CD4-positive, alpha-beta memory T cell (primary cell): ENCODE measurements at regions not wholly inside any gene's neighbourhood (a gene's known extent, or its start where the extent isn't known, plus 50 kb on each side); places are given as distances from the start of the nearest gene placed in this dataset.
"Not testable (repeated sequence)": the region's sequence is repeated elsewhere in the genome, so short reads cannot be mapped to it uniquely, and the experiment has no call there.

Experiments
- CTCF ChIA-PET: fragments of 350-600 bp; sonication (Branson Sonifier 250); formaldehyde crosslinking; loops from one replicate; lab custom pipeline; 2021; ENCODE audit warnings: inconsistent platforms; ENCODE audit not compliant: partially characterized antibody; lab: Charles Lee
- POLR2A ChIA-PET: fragments of 350-600 bp; sonication (Branson Sonifier 250); formaldehyde crosslinking; loops from one replicate; lab custom pipeline; 2021; ENCODE audit not compliant: partially characterized antibody; lab: Charles Lee
- DNase-seq, 5 donors: peaks; one replicate each; pipeline versions ENCODE4 v3.0.0 to v3.0.0-alpha.2; 2020 to 2022; ENCODE audit warnings: mixed read lengths in 1 of 5
- H3K27ac ChIP-seq: one replicate; pipeline ENCODE4 v1.7.0; 2013; ENCODE audit warnings: low read depth, low read length
- H3K27me3 ChIP-seq: 2 replicates; pipeline ENCODE4 v1.7.0; 2013; ENCODE audit warnings: mild to moderate bottlenecking, low read length, moderate library complexity; ENCODE audit not compliant: insufficient read depth
- H3K36me3 ChIP-seq: 2 replicates; pipeline ENCODE4 v1.7.0; 2013; ENCODE audit warnings: mild to moderate bottlenecking, low read length, moderate library complexity; ENCODE audit not compliant: insufficient read depth
- H3K4me1 ChIP-seq: 2 replicates; pipeline ENCODE4 v1.7.0; 2013; ENCODE audit warnings: mild to moderate bottlenecking, low read length, moderate library complexity; ENCODE audit not compliant: insufficient read depth
- H3K4me3 ChIP-seq, 2 donors: one replicate each; pipeline ENCODE4 v1.7.0; 2013; ENCODE audit warnings: low read length in 2 of 2, mild to moderate bottlenecking in 1 of 2
- H3K9me3 ChIP-seq, 2 donors: one replicate each; pipeline ENCODE4 v1.7.0; 2013; ENCODE audit warnings: low read length in 2 of 2, control low read depth in 1 of 2; ENCODE audit not compliant: control insufficient read depth in 1 of 2
- H3K27ac Mint-ChIP-seq, 7 donors: one replicate each; pipeline ENCODE4 v1.8.0; 2020 to 2021; ENCODE audit warnings: mixed read lengths in 7 of 7, mild to moderate bottlenecking in 6 of 7, inconsistent platforms in 3 of 7, moderate library complexity in 3 of 7
- H3K27me3 Mint-ChIP-seq, 2 donors: one replicate each; pipeline ENCODE4 v1.8.0; 2020 to 2021; ENCODE audit warnings: mixed read lengths in 2 of 2
- H3K36me3 Mint-ChIP-seq, 2 donors: one replicate each; pipeline ENCODE4 v1.8.0; 2020 to 2021; ENCODE audit warnings: mixed read lengths in 2 of 2, inconsistent platforms in 1 of 2, mild to moderate bottlenecking in 1 of 2
- H3K4me1 Mint-ChIP-seq, 4 donors: one replicate each; pipeline ENCODE4 v1.8.0; 2020 to 2021; ENCODE audit warnings: mixed read lengths in 4 of 4, mild to moderate bottlenecking in 1 of 4
- H3K4me3 Mint-ChIP-seq, 8 donors: one replicate each; pipeline ENCODE4 v1.8.0; 2020 to 2021; ENCODE audit warnings: mixed read lengths in 8 of 8, mild to moderate bottlenecking in 7 of 8, moderate library complexity in 6 of 8, inconsistent platforms in 3 of 8
- H3K9me3 Mint-ChIP-seq, 8 donors: one replicate each; pipeline ENCODE4 v1.8.0; 2020 to 2021; ENCODE audit warnings: mixed read lengths in 8 of 8, mild to moderate bottlenecking in 5 of 8, inconsistent platforms in 3 of 8, moderate library complexity in 1 of 8
- intact Hi-C: fragments of 100-400 bp; cut with micrococcal nuclease; formaldehyde crosslinking; loops from one replicate; pipeline ENCODE4 v1.15.1; 2023

- POLR2A ChIA-PET: no interaction called here
- intact Hi-C loops: no loop called here
- H3K4me3 Mint-ChIP-seq: no peak overlapping the region
- no peaks in the 10 kb centered on the region for H3K4me1 ChIP-seq
- H3K9me3 Mint-ChIP-seq: peaks cover 0 to 7% (median 3%) of the 10 kb centered on the region in 8 donors
- H3K36me3 Mint-ChIP-seq: no peaks in the 10 kb centered on the region
- no peaks in the 10 kb centered on the region for H3K36me3 ChIP-seq
- no peaks in the 10 kb centered on the region for H3K4me1 Mint-ChIP-seq
- H3K27me3 Mint-ChIP-seq: no peaks in the 10 kb centered on the region
- no peaks in the 10 kb centered on the region for H3K27me3 ChIP-seq
- no peaks in the 10 kb centered on the region for H3K9me3 ChIP-seq
- no peak overlapping the region for H3K4me3 ChIP-seq
- H3K27ac ChIP-seq: no peak overlapping the region
- DNase-seq: no peak
- H3K27ac Mint-ChIP-seq: no peak overlapping the region
- CTCF ChIA-PET: no interaction called here
Observed at GRCh38 chr9:102642651-102643050, 352.5 kb upstream of the CYLC2 start.

GRCh38 chr9:102631559-102631958 is 363.6 kb upstream of the CYLC2 start:
- Histone ChIP-seq H3K4me3 (no peak overlapping the region), H3K27me3 (no peaks in the 10 kb centered on the region), H3K27ac (no peak overlapping the region), H3K9me3 (no peaks in the 10 kb centered on the region), H3K36me3 (no peaks in the 10 kb centered on the region), H3K4me1 (no peaks in the 10 kb centered on the region)
- Mint-ChIP-seq H3K4me3 (no peak overlapping the region), H3K36me3 (no peaks in the 10 kb centered on the region), H3K27ac (no peak overlapping the region), H3K27me3 (no peaks in the 10 kb centered on the region), H3K4me1 (no peaks in the 10 kb centered on the region), H3K9me3 (peaks cover 0 to 12% (median 6%) of the 10 kb centered on the region in 8 donors)
- CTCF ChIA-PET: no interaction called here
- intact Hi-C loops: loop anchor here (10.0 kb wide), 1 partner anchor 63 kb away; no protein-coding TSS in a partner anchor
- no peak for DNase-seq
- POLR2A ChIA-PET: no interaction called here

- H3K27me3 ChIP-seq: no peaks in the 10 kb centered on the region
- intact Hi-C loops: no loop called here
- Mint-ChIP-seq H3K4me1 (no peaks in the 10 kb centered on the region), H3K27me3 (no peaks in the 10 kb centered on the region), H3K27ac (no peak overlapping the region), H3K9me3 (peaks cover 0 to 21% (median 9%) of the 10 kb centered on the region in 8 donors), H3K36me3 (no peaks in the 10 kb centered on the region), H3K4me3 (no peak overlapping the region)
- no peak overlapping the region for H3K27ac ChIP-seq
- CTCF ChIA-PET: no interaction called here
- DNase-seq: no peak
- no peak overlapping the region for H3K4me3 ChIP-seq
- POLR2A ChIA-PET: no interaction called here
- H3K9me3 ChIP-seq: no peaks in the 10 kb centered on the region
- no peaks in the 10 kb centered on the region for H3K36me3 ChIP-seq
- no peaks in the 10 kb centered on the region for H3K4me1 ChIP-seq
Observed at GRCh38 chr9:102609461-102609860, 385.7 kb upstream of the CYLC2 start.

- H3K27ac Mint-ChIP-seq, H3K27me3 ChIP-seq, H3K27ac ChIP-seq, H3K4me1 Mint-ChIP-seq, CTCF ChIA-PET, H3K4me3 ChIP-seq, intact Hi-C loops, H3K36me3 Mint-ChIP-seq, POLR2A ChIA-PET, H3K9me3 ChIP-seq, H3K4me1 ChIP-seq, H3K36me3 ChIP-seq, H3K4me3 Mint-ChIP-seq, H3K27me3 Mint-ChIP-seq: not testable (repeated sequence)
- peaks cover 2 to 31% (median 18%) of the 10 kb centered on the region in 8 donors for H3K9me3 Mint-ChIP-seq
- peak in 1 of 5 donors; percentile 34 for DNase-seq
Observed at GRCh38 chr9:102603198-102604195, 391.6 kb upstream of the CYLC2 start.

- H3K4me1 Mint-ChIP-seq: no peaks in the 10 kb centered on the region
- POLR2A ChIA-PET: no interaction called here
Observed at GRCh38 chr9:102594241-102594640, 400.9 kb upstream of the CYLC2 start.

GRCh38 chr9:102587281-102587680 is 407.9 kb upstream of the CYLC2 start:
- Mint-ChIP-seq H3K4me3 (no peak overlapping the region), H3K27ac (no peak overlapping the region), H3K4me1 (no peaks in the 10 kb centered on the region), H3K9me3 (peaks cover 0 to 8% (median 4%) of the 10 kb centered on the region in 8 donors), H3K27me3 (no peaks in the 10 kb centered on the region), H3K36me3 (no peaks in the 10 kb centered on the region)
- POLR2A ChIA-PET: no interaction called here
- intact Hi-C loops: no loop called here
- Histone ChIP-seq H3K27me3 (no peaks in the 10 kb centered on the region), H3K27ac (no peak overlapping the region), H3K4me3 (no peak overlapping the region), H3K9me3 (no peaks in the 10 kb centered on the region), H3K4me1 (no peaks in the 10 kb centered on the region), H3K36me3 (no peaks in the 10 kb centered on the region)
- DNase-seq: no peak
- CTCF ChIA-PET: no interaction called here

More at GRCh38 chr9:102594241-102594640, 400.9 kb upstream of the CYLC2 start:
- Mint-ChIP-seq H3K4me3 (no peak overlapping the region), H3K9me3 (peaks cover 3 to 21% (median 11%) of the 10 kb centered on the region in 8 donors), H3K27me3 (no peaks in the 10 kb centered on the region), H3K27ac (no peak overlapping the region), H3K36me3 (no peaks in the 10 kb centered on the region)
- no peak for DNase-seq
- Histone ChIP-seq H3K27ac (no peak overlapping the region), H3K4me3 (no peak overlapping the region), H3K36me3 (no peaks in the 10 kb centered on the region), H3K9me3 (no peaks in the 10 kb centered on the region), H3K4me1 (no peaks in the 10 kb centered on the region), H3K27me3 (no peaks in the 10 kb centered on the region)
- CTCF ChIA-PET: no interaction called here
- intact Hi-C loops: no loop called here

GRCh38 chr9:102569436-102569835 is 425.7 kb upstream of the CYLC2 start:
- no peak for DNase-seq
- Histone ChIP-seq H3K36me3 (no peaks in the 10 kb centered on the region), H3K27me3 (no peaks in the 10 kb centered on the region), H3K9me3 (no peaks in the 10 kb centered on the region), H3K27ac (no peak overlapping the region), H3K4me1 (no peaks in the 10 kb centered on the region), H3K4me3 (no peak overlapping the region)
- Mint-ChIP-seq H3K4me3 (no peak overlapping the region), H3K9me3 (peaks cover 0 to 18% (median 9%) of the 10 kb centered on the region in 8 donors), H3K27ac (no peak overlapping the region), H3K36me3 (no peaks in the 10 kb centered on the region), H3K27me3 (no peaks in the 10 kb centered on the region), H3K4me1 (no peaks in the 10 kb centered on the region)
- POLR2A ChIA-PET: no interaction called here
- CTCF ChIA-PET: no interaction called here
- intact Hi-C loops: no loop called here
